Activated T-cell treated with anti-CD3 and anti-CD28 coated beads, Interleukin-2, amount 50 U/mL, for 48 hours (primary cell): ENCODE measurements at regions not wholly inside any gene's neighbourhood (a gene's known extent, or its start where the extent isn't known, plus 50 kb on each side); places are given as distances from the start of the nearest gene placed in this dataset.

Experiments
- DNase-seq, 2 experiments: peaks; one replicate each; pipeline ENCODE4 v3.0.0-alpha.2; 2020

DNA sequence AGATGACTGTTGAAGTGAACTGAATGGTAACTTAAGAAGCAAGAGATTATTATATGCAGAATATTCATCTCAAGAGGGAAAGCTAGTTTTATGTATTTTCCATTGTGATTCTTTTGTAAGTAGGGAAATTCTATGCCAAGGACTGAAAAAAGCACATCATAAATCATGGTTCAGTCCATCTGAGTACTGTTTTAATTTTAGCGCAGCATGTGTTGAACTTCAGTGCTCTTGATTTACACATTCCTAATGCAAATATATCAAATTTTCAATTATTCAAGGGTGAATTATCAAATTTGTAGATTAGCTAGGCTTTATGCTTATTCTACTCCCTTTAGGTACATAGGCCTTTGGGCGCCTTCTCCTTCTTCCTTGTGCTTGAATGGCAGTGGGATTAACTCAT, 50.3 kb upstream of the TCF12 start:
- DNase-seq = no peak

DNA sequence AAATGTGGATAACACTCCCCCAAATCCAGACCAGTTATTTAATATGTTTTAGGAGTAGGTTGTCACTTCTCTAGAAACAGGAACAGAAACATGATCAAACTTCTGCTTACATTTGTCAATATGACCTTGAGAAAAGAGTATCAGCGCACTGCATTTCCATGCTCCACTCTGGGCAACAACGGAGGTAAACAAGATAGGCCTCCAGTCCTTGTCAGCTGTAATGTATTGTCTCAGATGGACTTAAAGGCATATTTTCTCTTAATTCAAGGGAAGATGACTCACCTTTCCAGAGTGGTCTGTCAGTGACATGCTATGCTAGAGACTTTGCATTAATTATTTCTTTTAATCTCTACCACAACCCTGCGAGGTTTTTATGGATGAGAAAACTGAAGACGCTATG, 51.6 kb upstream of the TCF12 start:
- DNase-seq = no peak

DNA sequence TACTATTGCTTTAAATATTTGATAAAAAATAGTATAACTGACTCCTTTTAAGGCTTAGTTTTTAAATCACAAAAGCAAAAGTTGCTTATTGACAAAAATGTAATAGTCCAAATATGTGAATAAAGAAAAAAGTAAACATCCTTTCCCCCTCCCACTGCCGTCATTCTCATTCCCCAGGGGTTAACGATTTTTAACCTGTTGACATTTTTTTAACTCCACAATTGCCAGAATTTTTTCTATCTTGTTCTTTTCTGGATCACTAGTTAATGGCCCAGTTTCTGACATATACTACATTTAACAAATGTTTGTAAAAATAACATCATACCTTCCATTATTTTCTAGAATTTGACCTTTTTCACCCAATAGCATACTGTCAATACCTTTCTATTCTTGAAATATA, 60.6 kb upstream of the TCF12 start:
- no peak for DNase-seq

DNA sequence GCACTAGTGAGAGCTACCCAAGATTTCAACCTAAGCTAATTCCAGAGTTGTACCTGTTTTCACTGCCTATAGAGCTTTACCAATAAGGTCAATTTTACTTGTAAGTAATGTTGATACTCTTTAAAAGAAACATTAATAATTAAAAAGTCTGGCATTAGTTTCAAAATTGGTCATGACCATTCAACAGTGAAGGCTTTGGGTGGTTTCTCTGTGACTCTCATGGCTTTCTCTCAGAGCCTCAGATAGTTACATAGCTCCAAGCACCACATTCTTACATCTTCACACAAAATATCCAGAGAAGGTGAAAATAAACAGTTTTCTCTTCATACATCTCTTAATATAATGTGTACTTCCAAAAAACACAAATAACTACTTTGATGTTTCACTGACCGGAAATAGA, 61.5 kb upstream of the TCF12 start:
- no peak for DNase-seq

DNA sequence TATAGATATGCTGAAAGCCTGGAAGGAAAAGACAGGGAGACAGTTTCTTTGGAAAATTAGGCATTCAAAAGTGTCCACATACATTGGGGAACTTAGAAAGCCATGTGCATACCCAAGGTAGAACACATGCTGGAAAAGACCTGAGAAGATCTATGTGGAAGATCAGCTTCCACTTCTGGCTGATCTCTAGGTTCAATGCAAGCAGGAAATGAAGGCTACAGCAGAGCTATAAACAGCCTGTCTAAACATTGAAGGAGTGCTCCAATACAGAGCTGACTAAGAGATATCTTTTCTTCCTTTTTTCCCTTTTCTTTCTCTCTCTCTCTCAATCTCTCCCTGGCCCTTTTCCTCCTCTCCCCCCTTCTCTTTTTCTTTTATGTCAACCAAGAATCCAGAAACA, 73.6 kb upstream of the TCF12 start:
- DNase-seq = no peak

DNA sequence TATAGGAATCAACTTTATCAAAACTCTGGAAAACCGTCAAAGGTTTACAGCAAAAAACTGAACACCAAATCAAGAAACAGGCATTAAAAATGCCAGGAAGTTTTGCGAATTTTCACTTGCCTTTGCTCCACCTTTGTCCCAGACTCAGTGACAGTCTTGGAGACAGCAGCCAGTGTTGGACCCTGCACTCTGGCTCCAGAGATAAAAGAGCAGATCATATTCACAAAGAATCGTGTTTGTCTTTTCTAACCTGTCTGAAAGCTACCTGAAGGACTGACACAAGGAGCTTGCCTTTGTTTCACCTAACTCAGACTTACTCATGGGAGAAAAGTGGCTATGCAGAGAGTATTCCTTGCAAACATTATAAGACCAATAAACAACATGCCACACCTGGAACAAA, 74.0 kb upstream of the TCF12 start:
- no peak for DNase-seq

DNA sequence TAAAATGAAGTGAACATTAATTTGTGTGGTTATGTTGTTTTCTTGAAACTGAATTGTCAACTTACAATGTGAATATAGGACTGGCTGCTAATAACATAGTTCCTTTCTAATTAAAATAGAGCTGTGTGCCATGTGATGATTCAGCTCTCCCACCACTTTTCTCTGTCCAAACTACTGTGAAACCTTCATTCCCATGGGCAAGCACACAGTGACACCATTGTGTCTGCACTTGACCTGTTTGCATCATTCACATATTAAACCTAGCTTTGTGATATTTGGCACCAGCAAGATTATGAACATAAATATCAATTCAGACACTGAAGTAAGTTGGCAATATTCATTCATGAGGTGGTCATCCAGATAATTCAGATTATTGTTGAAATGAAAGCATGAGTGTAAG, 78.8 kb upstream of the TCF12 start:
- DNase-seq = no peak

DNA sequence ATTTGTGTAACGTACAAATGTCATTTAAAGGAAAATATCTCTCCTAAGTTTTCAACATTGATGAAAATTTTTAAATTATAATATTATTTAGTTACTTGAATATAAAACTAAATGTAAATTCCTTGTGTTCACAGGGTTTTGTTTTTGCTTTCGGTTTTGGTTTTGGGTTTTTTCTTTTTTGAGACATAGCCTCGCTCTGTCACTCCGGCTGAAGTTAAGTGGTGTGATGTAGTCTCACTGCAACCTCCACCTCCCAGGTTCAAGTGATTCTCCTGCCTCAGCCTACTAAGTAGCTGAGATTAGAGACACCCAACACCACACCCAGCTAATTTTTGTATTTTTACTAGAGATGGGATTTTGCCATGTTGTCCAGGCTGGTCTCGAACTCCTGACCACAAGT, 79.3 kb upstream of the TCF12 start:
- no peak for DNase-seq

DNA sequence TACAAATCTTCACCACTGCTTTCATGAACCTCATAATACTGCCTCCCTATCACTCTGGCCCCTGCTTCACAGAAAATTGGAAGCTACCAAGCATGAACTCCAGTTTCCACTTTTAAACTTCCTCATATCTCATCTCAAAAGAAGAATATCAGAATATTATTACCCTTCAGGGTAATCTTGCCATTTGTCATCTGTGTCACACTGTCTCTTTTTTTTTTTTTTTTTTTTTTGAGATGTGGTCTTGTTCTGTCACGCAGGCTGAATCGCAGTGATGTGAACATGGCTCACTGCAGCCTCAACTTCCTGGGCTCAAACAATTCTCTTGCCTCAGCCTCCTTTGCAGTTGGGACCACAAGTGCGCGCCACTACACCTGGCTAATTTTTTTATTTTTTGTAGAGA, 80.4 kb upstream of the TCF12 start:
- no peak for DNase-seq

DNA sequence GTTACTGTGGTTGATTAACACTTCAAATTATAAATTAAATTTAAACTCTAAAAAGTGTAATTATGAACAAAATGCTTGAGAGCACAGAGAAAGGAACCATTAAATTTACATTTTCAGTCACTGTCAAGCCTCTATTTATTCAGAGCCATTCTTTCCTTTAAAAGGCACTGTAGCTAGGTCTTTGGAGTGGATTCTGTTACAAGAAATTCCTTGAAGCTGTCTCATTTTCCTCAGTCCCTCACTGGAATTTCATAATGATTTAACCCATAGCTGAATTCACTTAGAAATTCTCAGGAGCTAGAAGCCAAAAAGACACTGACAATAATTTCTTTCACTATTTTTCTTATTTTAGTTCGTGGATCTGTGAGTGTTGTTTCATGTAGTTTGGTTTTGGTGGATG, 81.2 kb upstream of the TCF12 start:
- DNase-seq = no peak

DNA sequence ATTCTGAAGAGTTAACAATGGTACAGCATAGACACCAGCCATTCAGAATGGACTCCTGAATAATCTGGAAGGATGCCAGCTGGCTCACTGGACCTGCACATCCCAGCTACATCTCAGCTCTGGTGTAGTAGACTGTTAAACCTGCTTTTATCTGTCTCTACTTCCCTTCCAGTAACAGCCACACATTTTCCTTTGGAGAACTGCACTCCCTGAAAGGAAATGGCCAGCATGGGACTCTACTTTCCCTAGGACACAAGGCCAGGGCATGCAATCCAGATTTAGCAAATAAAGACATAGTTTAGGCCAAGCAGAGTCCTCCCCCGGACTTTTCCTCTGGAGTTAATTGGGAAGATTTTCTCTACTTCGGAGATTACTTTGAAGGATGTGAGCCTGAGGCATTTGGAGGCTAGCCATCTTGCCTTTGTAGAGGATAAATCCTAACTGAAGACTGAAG, 82.7 kb upstream of the TCF12 start:
- DNase-seq = no peak

DNA sequence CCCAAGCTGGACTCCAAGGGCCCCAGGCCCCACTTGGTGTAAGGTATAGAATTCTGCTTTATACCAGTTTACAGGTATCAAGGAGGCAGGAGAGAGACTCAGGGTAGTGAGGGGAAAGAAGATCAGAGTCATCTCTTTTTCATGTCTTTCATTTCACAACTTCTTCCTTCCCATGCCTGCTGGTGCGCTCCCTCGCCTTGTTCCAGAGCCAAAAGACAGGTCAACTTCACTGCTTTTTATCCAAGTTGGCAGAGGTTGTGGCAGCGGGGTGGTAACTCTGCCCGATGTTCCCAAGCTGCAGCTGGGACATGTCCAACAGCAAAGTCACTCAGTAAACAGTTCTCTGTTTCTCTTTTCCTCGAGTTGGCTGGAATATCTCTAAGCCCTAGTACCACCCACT, 86.3 kb upstream of the TCF12 start:
- DNase-seq = no peak

DNA sequence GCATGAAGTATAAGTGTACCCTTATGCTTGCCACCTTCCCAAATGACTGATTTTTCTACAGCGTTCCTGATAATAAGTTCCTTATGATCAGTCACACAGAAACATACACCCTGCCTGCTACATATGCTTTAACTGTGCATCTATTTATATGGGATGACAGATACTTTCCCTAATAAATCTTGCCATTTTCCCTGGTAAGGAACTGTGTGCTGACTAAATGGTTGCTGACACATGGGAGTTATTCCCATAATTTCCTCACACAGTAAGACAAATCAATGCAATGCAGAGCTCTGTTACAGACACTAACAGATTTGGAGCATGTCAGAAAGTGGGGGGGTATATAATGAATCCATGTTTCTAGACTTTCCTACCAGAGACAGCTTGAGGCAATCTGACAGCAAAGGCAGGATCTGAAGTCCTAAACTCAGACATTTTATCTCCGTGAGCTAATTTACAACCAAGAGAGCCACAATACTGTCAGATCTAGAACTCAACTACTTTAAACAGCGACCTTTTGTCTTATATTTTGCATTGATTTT, 86.9 kb upstream of the TCF12 start:
- DNase-seq = no peak

DNA sequence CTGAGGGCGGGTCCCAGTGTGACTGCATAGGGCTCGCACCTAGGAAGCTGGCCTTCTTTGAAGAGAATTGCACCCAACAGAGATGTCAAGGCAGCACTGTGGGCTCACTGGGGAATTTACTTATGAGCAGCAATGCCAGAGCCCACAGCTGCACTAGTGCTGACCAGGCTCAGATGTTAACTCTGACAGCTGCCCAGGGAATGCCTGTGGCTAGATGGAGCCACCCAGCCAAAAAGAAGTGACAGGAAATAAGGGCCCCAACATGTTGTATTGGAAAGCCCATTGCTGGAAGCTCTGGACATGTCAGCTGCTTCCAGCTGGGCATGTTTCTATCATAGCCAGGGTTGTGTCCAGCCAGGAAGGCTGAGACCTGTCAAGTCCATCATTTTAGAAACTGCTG, 90.9 kb upstream of the ZNF280D start:
- DNase-seq = no peak

DNA sequence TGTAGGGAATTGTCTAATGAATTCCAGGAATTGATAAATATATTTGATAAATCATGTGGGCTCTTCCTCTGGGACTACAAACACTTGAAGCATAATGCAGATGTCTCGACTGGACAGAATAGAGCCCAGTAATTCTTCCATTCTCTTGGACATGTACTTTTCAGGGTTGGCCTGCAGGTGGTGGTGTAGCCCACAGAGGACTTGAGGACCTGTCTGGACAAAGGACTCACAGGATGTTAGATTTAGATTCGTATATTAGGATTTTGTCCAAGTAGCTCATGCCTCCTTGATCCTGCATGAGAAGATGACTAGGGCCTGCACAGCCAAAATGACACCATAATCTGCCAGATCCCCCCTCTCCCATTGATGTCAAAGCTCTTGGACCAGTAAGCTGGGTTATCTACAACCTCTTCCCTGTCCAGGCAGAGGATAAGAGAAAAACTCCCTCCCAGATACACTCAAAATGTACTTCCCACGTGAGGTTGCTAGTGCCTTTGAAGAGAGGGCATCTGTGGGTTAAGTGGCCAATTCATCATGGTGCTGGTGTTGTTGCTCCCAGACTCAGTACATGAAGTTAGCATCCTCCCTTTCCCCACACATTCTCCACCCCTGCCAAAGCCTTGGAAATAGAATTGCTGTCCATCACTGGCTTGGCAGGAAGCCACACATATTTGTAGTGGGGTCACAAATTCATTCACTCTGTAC, 88.6 kb upstream of the ZNF280D start:
- DNase-seq = peak; percentile 67 to 70

DNA sequence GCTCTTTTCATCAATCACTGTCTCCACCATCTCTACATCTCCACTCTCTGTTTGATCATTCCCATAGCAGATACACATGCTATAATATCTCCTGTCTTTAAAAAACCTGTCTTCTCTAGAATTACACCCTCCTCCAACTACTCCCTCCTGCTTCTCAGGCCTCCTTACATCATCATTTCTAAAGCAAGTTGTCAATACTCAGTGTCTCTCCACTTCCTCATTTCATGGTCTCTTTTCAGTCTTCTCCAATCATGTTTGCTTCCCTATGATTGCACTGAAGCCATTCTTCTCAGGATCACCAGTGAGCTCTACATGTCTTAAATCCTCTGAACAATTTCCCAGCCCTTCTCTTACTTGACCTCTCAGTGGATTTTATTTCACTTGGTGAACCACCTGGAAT, 87.0 kb upstream of the ZNF280D start:
- DNase-seq = no peak

DNA sequence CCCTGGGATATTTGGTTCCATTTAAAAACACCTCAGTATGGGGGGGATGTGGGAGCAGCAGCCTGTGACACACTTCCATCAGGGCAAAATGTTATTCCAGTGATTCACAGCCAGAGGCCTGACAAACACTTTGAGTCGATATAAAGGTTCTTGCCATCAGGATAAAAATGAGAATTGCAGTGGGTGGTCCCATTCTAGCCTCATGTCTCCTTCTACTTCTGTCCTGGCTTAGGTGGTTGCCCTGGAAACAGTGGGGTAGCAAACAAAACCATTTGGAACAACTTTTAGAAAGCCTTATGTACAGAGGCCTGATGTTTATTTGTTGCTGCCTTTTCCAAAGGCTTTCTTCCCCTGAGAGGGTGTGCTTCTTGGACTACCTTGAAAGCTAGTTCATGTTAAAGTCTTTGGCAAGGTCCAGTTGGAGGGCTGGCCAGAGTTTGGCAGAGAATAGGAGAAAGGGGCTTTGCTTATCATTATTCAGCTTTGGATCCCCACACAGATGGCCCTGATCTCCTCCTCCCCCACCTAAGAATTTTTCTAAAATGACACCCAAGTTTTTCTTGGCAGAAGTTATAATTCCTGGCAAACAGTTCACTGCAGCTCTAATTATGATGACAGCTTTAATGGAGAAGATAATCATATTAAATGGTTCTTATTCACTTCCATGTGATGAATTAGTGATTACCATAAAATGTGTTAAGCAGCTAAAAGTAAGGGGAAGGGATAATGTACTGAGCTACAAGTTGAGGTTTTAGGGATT, 84.2 kb upstream of the ZNF280D start:
- no peak for DNase-seq

DNA sequence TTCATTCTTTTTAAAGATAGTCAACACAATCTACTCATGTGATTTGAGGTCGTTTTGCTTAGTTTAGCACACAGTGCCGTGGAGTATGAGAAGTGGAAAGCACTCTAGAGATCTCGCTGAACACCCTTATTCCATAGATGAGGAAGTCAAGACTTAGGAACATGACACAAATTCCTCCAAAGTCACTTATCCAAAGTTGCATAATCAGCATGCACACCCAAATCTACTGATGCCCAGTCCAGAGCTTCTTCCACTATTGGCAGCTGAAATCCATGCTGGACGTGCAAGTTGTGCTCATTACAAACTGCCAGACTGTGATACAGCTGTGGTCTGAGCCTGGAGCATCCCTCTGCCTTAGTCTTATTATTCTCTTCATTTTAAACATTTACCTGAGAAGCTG, 83.5 kb upstream of the ZNF280D start:
- no peak for DNase-seq

DNA sequence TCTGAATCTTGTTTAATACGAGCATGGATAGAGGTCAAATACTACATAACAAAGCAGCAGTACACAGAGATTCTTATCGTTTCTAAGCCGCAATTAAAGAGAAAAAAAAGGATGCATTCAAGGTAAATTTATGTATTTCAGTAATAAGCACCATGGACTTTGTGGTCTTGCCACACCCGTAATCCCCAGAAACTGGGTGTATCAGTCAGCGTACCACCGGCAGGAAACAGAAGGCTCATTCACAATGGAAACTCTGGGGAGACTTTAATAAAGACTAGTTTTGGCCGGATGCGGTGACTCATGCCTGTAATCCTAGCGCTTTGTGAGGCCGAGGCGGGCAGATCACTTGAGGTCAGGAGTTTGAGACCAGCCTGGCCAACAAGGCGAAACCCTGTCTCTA, 81.9 kb upstream of the ZNF280D start:
- no peak for DNase-seq

DNA sequence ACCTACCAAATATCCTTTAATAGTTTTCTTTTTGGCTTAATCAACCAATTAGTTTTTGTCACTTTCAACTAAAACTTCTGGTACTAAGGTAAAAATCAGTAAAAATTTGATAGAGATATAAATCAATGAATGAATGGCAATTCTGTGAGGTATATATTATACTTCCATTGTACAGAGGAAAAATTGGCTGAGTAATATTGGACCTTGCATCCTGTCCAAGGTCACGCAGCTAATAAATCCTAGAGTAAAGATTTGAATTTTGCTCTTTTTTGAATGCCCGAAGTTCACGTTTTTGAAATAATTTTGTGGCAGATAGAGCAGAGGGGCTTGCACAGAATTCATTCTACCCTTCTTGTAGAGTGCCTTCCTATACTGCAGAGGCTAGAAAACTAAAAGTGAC, 81.1 kb upstream of the ZNF280D start:
- no peak for DNase-seq

DNA sequence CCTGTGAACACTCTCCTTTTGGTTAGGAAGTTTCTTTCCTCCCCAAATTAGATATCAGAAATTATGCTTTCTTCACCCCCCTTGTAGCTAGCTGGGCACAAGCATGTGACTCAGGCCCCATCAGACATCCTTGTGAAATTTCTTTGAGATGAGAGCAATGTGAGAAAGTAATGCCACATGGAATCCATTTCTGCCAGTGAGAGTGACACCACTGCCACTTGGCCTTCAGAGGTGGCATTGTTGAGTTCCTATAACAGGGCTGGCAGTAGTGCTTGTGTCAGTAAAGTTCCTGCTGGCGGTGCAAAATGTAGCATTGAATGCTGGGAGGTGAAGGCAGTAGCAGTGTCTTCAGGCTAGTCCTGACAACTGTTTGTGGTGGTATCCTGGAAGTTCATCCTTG, 80.7 kb upstream of the ZNF280D start:
- DNase-seq = no peak

DNA sequence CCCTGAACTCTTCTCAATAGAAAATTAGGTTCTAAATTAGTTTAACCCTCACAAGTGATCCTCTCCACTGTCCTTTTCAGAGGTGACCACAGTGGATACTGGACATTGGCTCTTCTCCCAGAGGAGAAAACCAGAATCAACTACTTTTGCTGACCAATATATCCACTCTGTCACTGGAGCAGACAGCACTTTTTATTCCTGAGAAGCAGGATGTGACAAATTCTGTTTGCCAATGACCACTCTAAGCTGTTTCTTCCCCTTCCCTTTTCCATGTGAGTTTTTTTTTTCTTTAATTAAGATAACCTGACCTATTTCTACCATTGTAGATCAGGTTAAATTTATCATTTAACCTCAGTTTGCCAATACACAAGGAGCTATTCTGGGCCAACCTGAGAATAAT, 79.7 kb upstream of the ZNF280D start:
- no peak for DNase-seq

DNA sequence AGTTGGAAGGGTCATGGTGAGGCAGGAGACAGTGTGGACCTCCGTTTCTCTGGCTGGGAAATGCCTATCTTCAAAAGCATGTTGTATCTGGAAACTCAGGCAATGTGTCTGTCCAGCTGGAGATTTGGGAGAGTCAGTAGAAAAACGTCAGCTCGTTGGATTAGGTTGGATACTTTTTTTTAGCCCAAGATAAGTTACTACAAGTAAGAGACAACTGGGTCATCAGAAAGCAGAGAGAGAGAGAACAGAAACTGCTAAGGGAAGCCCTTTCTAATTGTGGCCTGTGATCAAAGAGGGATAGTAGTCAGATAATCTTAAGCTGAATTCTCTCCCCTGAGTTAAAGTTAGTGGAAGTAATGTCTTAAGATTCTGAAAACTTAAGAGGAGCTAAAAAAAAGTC, 78.9 kb upstream of the ZNF280D start:
- no peak for DNase-seq

DNA sequence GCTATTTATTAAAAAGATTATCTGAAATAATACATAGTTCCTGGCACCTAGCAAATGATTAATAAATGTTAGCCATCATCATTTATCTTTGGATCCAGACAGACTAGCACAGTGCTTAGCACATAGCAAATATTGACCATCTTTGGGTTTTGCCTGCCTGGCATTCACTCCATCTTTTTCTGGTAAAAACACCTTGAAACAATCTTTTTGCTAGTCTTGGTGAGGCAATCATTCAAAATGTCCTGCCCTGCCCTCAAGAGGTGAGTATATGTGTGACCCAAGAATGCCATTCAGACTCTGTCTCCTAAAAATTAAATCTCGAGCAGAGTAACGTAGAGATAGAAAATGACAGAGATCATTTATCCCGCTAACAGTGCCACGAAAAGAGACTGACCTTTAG, 78.3 kb upstream of the ZNF280D start:
- DNase-seq = no peak

DNA sequence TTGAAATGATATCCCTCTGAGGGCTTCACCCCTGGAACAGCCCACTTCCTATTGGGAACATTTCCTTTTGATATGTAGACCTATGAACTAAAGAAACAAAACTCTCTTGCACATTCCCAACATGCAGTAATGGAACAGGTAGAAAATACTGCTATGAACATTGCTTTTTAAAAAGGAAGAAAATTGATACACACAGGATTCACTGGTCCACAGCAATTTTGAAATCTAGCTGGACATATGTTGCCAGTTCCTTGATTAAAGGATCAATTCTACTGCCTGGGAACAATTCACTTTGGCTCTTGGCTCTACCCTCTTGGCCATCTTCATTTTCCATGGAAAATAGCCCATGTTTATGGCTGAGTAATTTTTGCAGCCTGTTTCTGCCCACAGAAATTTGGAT, 74.9 kb upstream of the ZNF280D start:
- DNase-seq = no peak
